Activated naive CD8-positive, alpha-beta T cell treated with anti-CD3 and anti-CD28 coated beads, Interleukin-2, amount 50 U/mL, for 24 hours (primary cell): ENCODE measurements at regions not wholly inside any gene's neighbourhood (a gene's known extent, or its start where the extent isn't known, plus 50 kb on each side); places are given as distances from the start of the nearest gene placed in this dataset.

Experiments used
- ATAC-seq: fragments of 150-1000 bp; cut with Tn5 transposase; one replicate; pipeline ENCODE4 v1.10.0; 2021
- DNase-seq: peaks from one replicate; pipeline ENCODE4 v3.0.0; 2021
- H3K27ac Mint-ChIP-seq: one replicate; pipeline ENCODE4 v1.8.0; 2021; ENCODE audit warnings: mild to moderate bottlenecking, mixed read lengths
- H3K27me3 Mint-ChIP-seq: one replicate; pipeline ENCODE4 v1.8.0; 2021; ENCODE audit warnings: mixed read lengths
- H3K36me3 Mint-ChIP-seq: one replicate; pipeline ENCODE4 v1.8.0; 2021; ENCODE audit warnings: low read depth, mixed read lengths
- H3K4me1 Mint-ChIP-seq: one replicate; pipeline ENCODE4 v1.8.0; 2021; ENCODE audit warnings: mixed read lengths
- H3K4me3 Mint-ChIP-seq: one replicate; pipeline ENCODE4 v1.8.0; 2021; ENCODE audit warnings: mild to moderate bottlenecking, moderate library complexity, mixed read lengths
- H3K9me3 Mint-ChIP-seq: one replicate; pipeline ENCODE4 v1.8.0; 2021; ENCODE audit warnings: mixed read lengths

DNA sequence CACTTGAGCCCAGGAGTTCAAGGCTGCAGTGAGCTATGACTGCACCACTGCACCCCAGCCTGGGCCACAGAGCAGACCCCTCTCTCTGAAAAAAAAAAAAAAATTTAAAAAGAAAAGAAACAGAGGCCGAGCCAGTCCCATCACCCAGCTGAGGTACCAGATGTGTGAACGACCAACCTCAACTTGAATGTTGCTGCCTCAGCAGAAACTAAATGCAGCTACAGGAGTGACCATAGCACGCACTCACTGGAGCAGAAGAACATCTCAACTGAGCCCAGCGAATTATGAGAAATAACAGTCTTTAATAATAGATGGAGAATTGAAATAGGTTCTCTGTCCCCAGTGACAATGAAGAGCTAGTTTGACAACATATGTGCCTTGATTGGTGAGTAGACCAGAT is 53.1 kb upstream of the ST8SIA6 start:
- DNase-seq (no peak), ATAC-seq (no peak)
- peaks cover 4% of the 10 kb centered on the region for H3K9me3 Mint-ChIP-seq
- H3K36me3 Mint-ChIP-seq = no peaks in the 10 kb centered on the region
- peaks cover 35% of the 10 kb centered on the region for H3K4me1 Mint-ChIP-seq
- H3K27ac Mint-ChIP-seq = no peak overlapping the region
- H3K4me3 Mint-ChIP-seq = no peak overlapping the region
- H3K27me3 Mint-ChIP-seq = no peaks in the 10 kb centered on the region

DNA sequence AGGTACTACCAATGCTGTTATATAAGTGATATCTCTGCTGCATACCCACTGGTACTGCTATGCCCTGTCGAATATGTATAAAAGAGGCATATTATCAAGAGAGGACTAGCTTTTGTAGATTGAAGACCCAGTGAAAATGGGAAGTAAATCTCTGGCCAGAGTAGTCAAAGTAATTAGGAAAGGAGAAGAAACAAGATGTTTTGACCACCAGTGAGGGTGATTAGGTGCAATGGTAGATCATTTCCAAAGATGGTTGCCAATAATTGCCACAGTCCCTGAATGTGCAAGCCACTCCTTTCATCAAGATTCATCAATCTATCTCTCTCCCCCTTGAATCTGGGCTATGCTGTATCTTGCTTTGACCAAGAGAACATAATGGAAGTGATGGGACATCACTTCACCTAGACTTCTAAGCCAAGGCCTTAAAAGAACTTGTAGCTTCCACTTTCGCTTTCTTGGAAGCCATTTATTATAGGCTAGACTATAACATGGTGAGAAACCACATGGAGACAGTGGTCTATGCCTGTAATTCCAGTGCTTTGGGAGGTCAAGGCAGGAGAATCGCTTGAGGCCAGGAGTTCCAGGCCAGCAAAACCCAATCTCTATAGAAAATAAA is 52.6 kb upstream of the ST8SIA6 start:
- no peaks in the 10 kb centered on the region for H3K36me3 Mint-ChIP-seq
- H3K4me3 Mint-ChIP-seq = no peak overlapping the region
- DNase-seq (no peak), ATAC-seq (no peak)
- H3K27me3 Mint-ChIP-seq = no peaks in the 10 kb centered on the region
- H3K27ac Mint-ChIP-seq = peak overlapping the region; percentile 6
- H3K4me1 Mint-ChIP-seq = peaks cover 32% of the 10 kb centered on the region
- peaks cover 4% of the 10 kb centered on the region for H3K9me3 Mint-ChIP-seq

DNA sequence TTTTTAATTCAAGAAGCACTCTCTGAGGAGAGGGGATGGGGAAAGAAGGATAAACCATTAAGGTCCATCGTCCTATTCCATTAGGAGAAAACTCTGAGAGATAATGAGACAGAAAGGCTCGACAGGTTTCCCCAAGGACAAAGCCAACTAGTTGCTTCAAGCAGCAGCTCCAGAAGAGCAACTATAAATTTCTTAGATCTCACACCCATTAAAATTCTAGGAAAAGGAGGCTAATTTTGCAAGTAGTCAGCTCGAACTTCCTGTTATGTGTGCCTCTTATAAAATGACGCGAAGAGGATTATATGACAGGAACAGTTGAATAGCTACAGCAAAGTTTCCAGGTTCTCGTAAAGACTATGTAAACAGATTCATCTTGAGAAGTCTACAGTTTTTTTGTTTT is 52.0 kb upstream of the ST8SIA6 start:
- Mint-ChIP-seq H3K4me1 (peaks cover 31% of the 10 kb centered on the region), H3K27ac (peak overlapping the region; percentile 64), H3K27me3 (no peaks in the 10 kb centered on the region), H3K9me3 (peaks cover 4% of the 10 kb centered on the region), H3K36me3 (no peaks in the 10 kb centered on the region), H3K4me3 (peak overlapping the region; percentile 15)
- no peak for DNase-seq
- peak; percentile 37 for ATAC-seq

DNA sequence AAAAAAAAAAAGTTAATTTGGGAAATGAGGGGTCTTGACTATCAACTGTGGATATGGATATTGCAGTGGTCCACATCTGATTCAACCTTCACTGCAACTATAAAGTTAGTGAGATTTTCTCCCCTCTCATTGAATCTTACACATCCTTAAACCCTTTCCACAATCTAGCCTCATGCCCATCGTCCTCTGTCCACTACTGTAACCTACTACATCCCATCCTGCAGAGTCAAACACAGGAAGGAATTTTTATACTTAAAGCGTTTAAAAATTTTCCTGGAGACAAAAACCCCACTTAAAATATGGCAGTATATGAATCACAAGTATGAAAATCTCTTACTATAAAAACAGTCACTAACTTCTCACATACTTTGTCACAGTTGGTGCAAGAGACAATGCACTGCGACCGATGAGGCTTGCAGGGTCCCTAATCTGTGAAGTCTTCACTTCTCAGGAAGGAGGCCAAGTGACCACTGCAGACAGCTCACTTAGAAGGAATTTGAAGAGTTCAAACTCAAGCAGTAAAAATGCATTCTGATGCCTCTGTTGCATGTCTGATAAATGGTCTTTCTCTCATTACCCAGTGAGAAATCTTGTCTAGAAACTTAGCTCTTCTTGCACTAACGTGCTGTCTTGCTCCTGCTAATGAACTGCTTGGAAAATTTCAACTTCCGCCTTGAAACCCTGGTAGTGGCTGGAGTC is 50.3 kb upstream of the ST8SIA6 start:
- Mint-ChIP-seq H3K36me3 (no peaks in the 10 kb centered on the region), H3K4me1 (peaks cover 20% of the 10 kb centered on the region), H3K27me3 (no peaks in the 10 kb centered on the region), H3K4me3 (no peak overlapping the region), H3K9me3 (peaks cover 4% of the 10 kb centered on the region), H3K27ac (no peak overlapping the region)
- no peak for DNase-seq
- no peak for ATAC-seq
